ENCODE measurements at regions not wholly inside any gene's neighbourhood (a gene's known extent, or its start where the extent isn't known, plus 50 kb on each side); places are given as distances from the start of the nearest gene placed in this dataset.

DNA sequence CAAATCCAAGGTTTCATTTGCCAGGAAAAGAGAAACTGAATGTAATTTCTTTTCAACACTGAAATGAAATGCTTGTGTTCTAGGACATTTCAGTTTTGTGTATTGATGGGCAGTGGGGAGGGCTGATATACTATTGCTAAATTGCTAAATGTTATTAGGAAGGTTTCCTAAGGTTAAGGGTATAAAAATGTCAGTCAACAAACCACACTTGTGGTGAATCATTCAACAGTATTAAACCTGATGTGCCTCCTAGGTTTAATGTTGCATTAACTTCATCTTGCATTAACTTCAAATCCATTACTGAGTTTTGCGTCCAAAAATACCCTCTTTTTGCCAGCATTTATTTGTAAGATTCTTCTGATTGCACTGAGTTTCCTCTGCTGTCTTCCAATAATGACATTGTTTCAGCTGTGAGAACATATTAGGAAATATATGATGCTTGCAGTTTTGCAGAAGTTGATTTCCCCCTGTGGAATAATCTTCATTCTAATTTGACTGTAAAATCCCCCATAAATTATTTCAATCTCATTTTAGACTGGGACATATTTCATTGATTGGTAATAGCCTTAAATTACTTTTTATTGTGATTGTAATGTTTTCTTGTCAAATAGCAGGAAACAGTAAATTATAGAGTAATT lies 758.3 kb downstream of the GBE1 start:
- TF ChIP-seq, protein P1, sequence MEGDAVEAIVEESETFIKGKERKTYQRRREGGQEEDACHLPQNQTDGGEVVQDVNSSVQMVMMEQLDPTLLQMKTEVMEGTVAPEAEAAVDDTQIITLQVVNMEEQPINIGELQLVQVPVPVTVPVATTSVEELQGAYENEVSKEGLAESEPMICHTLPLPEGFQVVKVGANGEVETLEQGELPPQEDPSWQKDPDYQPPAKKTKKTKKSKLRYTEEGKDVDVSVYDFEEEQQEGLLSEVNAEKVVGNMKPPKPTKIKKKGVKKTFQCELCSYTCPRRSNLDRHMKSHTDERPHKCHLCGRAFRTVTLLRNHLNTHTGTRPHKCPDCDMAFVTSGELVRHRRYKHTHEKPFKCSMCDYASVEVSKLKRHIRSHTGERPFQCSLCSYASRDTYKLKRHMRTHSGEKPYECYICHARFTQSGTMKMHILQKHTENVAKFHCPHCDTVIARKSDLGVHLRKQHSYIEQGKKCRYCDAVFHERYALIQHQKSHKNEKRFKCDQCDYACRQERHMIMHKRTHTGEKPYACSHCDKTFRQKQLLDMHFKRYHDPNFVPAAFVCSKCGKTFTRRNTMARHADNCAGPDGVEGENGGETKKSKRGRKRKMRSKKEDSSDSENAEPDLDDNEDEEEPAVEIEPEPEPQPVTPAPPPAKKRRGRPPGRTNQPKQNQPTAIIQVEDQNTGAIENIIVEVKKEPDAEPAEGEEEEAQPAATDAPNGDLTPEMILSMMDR (IDR thresholded peaks at IDR 0.05; ENCODE audit: low read depth, low read length, missing input control): no peak
- TF ChIP-seq RAD21 (IDR thresholded peaks at IDR 0.05) (no peak), NR2F2 (IDR thresholded peaks at IDR 0.05) (no peak)
- TF ChIP-seq, protein P2, sequence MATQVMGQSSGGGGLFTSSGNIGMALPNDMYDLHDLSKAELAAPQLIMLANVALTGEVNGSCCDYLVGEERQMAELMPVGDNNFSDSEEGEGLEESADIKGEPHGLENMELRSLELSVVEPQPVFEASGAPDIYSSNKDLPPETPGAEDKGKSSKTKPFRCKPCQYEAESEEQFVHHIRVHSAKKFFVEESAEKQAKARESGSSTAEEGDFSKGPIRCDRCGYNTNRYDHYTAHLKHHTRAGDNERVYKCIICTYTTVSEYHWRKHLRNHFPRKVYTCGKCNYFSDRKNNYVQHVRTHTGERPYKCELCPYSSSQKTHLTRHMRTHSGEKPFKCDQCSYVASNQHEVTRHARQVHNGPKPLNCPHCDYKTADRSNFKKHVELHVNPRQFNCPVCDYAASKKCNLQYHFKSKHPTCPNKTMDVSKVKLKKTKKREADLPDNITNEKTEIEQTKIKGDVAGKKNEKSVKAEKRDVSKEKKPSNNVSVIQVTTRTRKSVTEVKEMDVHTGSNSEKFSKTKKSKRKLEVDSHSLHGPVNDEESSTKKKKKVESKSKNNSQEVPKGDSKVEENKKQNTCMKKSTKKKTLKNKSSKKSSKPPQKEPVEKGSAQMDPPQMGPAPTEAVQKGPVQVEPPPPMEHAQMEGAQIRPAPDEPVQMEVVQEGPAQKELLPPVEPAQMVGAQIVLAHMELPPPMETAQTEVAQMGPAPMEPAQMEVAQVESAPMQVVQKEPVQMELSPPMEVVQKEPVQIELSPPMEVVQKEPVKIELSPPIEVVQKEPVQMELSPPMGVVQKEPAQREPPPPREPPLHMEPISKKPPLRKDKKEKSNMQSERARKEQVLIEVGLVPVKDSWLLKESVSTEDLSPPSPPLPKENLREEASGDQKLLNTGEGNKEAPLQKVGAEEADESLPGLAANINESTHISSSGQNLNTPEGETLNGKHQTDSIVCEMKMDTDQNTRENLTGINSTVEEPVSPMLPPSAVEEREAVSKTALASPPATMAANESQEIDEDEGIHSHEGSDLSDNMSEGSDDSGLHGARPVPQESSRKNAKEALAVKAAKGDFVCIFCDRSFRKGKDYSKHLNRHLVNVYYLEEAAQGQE (IDR thresholded peaks at IDR 0.05): no peak
